Cardiac fibroblast (primary cell): ENCODE measurements at regions not wholly inside any gene's neighbourhood (a gene's known extent, or its start where the extent isn't known, plus 50 kb on each side); places are given as distances from the start of the nearest gene placed in this dataset.

Experiments used
- DNase-seq, 2 donors: peaks; one replicate each; pipeline versions ENCODE4 v3.0.0 to v3.0.0-alpha.2; 2010; ENCODE audit warnings: low read depth in 2 of 2
- H3K4me3 ChIP-seq, 2 donors: replicated peaks in 1 of 2; 1 replicate in 1 of 2; 2 replicates in 1 of 2; pipeline ENCODE4 v1.5.1; 2011; ENCODE audit warnings: low read depth in 2 of 2, low read length in 2 of 2, mild to moderate bottlenecking in 2 of 2, moderate library complexity in 1 of 2
- CTCF ChIP-seq: IDR thresholded peaks from one replicate; pipeline ENCODE4 v1.5.1; 2011; ENCODE audit warnings: low read depth, mild to moderate bottlenecking, low read length, inconsistent platforms

- peak in 1 of 2 donors; percentile 39 for DNase-seq
- TF ChIP-seq CTCF = no peak
- no peak overlapping the region for H3K4me3 ChIP-seq
Measured at GRCh38 chr5:124124711-124125229, 612.8 kb downstream of the CSNK1G3 start.

DNA sequence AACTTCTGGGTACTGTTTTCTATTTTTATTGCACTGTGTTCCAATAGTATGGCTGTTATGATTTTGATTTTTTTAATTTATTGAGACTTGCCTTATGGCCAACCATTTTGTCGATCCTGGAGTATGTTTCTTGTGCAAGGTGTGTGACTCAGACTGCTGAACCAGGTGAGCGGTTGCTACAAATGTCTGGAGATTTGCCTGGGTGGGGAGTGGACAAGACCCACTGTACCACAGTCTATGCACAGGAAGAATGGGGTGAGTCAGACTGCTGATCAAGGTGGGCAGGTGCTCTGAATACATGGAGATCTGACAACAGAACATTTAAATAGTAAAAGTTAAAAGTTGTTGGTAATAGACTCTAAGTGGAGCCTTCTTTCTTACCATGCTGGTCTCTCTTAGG, 609.2 kb downstream of the CSNK1G3 start:
- TF ChIP-seq CTCF = no peak
- no peak for DNase-seq

DNA sequence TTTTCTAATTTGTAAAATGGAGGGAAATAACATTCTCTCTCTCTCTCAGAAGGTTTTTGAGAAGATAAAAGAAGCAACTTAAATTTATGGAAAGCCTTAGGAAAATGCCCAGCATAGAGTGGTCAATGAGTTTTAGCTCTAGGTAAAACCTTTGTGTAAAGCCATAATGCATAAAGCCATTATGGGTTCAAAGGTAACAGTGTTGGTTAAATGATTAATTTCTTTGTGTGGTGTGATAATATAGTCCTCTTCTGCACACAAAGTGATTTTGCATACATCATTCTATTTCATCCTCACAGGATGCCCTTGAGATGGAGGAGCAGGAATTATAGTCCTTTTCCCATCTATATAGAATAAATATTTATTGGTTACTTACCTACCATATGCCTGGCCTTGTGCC, 602.9 kb downstream of the CSNK1G3 start:
- DNase-seq = no peak
- no peak overlapping the region for H3K4me3 ChIP-seq
- no peak for TF ChIP-seq CTCF

More for the DNA sequence above, 609.2 kb downstream of the CSNK1G3 start:
- no peak overlapping the region for H3K4me3 ChIP-seq

DNA sequence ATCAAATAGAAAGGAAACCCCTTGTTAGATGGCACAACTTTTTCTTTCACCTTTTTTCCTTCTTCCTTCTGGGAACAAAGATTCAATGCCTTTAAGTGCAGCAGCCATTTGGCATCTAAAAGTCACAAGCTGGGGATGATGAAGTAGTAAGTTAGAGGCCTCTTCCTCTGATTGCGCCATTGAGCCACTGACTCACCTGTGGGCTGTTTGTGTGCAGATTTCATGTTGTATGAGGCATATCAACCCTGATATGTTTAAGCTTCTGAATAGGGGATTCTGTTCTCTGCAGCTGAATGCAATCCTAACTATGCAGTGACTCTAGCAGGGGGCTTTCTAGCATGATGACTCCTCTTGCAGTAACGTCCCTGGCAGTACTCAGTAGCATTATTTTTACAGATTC, 599.9 kb downstream of the CSNK1G3 start:
- no peak overlapping the region for H3K4me3 ChIP-seq
- TF ChIP-seq CTCF = no peak
- peak in 1 of 2 donors; percentile 5 for DNase-seq

GRCh38 chr5:124110942-124111341, 599.0 kb downstream of the CSNK1G3 start:
- no peak for DNase-seq
- H3K4me3 ChIP-seq = no peak overlapping the region
- TF ChIP-seq CTCF = no peak

DNA sequence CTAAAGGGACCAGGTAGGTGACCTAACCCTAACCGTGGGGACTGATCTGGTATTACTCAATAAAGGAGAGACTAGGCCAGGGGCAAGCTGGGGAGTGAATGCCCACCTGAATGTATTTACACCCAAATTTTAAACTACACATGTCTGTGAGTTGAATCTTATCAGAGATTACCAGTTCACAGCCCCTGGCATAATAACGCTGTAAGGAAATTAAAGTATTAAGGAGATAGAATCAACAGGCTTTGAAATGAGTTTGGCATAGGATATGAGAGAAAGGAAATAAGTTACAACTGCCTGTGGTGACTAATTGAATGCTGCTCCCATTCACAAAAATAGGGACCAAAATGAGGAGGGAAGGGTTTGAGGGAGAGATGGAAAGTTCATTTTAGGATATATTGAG, 593.3 kb downstream of the CSNK1G3 start:
- H3K4me3 ChIP-seq = no peak overlapping the region
- DNase-seq = no peak
- TF ChIP-seq CTCF = no peak

GRCh38 chr5:124104821-124105220, 592.8 kb downstream of the CSNK1G3 start:
- no peak overlapping the region for H3K4me3 ChIP-seq
- no peak for DNase-seq
- no peak for TF ChIP-seq CTCF
